HEK293T (cell line): ENCODE measurements at regions not wholly inside any gene's neighbourhood (a gene's known extent, or its start where the extent isn't known, plus 50 kb on each side); places are given as distances from the start of the nearest gene placed in this dataset.

Experiments
- ARNT ChIP-seq: fragments of 450-650 bp; IDR thresholded peaks from 2 replicates; pipeline ENCODE4 v1.6.1; 2017; ENCODE audit warnings: mild to moderate bottlenecking
- BHLHE40 ChIP-seq: fragments of 450-650 bp; IDR thresholded peaks from 2 replicates; pipeline ENCODE4 v1.6.1; 2016; ENCODE audit warnings: mild to moderate bottlenecking, moderate library complexity, borderline replicate concordance
- CTBP1 ChIP-seq: fragments of 450-650 bp; IDR thresholded peaks from 2 replicates; pipeline ENCODE4 v1.6.1; 2016; ENCODE audit warnings: borderline replicate concordance
- FOXA1 ChIP-seq: fragments of 450-650 bp; IDR thresholded peaks from 2 replicates; pipeline ENCODE4 v1.6.1; 2016; ENCODE audit warnings: mild to moderate bottlenecking
- FOXK2 ChIP-seq: fragments of 450-650 bp; IDR thresholded peaks from 2 replicates; pipeline ENCODE4 v1.6.1; 2016; ENCODE audit warnings: mild to moderate bottlenecking
- FOXM1 ChIP-seq: fragments of 450-650 bp; IDR thresholded peaks from 2 replicates; pipeline ENCODE4 v1.6.1; 2017; ENCODE audit warnings: mild to moderate bottlenecking, borderline replicate concordance
- HDGF ChIP-seq: fragments of 450-650 bp; IDR thresholded peaks from 2 replicates; pipeline ENCODE4 v1.6.1; 2017; ENCODE audit warnings: antibody characterized with exemption, borderline replicate concordance
- NFRKB ChIP-seq: fragments of 450-650 bp; IDR thresholded peaks from 2 replicates; pipeline ENCODE4 v1.6.1; 2016; ENCODE audit warnings: mild to moderate bottlenecking, moderate library complexity
- SP1 ChIP-seq: fragments of 450-650 bp; IDR thresholded peaks from 2 replicates; pipeline ENCODE4 v1.6.1; 2017
- SUZ12 ChIP-seq: fragments of 450-650 bp; IDR thresholded peaks from 2 replicates; pipeline ENCODE4 v1.6.1; 2016; ENCODE audit warnings: mild to moderate bottlenecking
- TARDBP ChIP-seq: fragments of 450-650 bp; IDR thresholded peaks from 2 replicates; pipeline ENCODE4 v1.6.1; 2016
- ZNF384 ChIP-seq: fragments of 450-650 bp; IDR thresholded peaks from 2 replicates; pipeline ENCODE4 v1.6.1; 2016
- TF ChIP-seq, protein P1 (sequence below): fragments of 450-650 bp; IDR thresholded peaks from 2 replicates; pipeline ENCODE4 v1.6.1; 2016

DNA sequence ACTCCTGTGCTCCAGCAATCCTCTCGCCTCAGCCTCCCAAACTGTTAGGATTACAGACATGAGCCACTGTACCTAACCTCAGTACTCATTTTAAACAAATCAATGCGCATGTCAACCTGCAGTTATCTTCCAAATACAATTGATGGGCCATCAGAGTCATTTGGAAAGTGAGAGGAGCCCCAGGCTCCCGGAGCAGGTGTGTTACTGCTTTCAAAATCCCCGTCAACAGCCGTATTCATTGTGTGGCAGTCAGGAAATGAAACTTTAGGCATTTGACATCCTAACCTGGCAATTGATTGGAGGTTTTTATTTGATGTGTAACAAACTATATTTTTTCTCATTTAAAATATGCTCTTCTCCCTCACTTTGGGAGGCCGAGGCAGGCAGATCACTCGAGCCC, 623.6 kb upstream of the TENM3 start:
- no peak for TF ChIP-seq ZNF384
- TF ChIP-seq BHLHE40: no peak
- TF ChIP-seq, protein P1, sequence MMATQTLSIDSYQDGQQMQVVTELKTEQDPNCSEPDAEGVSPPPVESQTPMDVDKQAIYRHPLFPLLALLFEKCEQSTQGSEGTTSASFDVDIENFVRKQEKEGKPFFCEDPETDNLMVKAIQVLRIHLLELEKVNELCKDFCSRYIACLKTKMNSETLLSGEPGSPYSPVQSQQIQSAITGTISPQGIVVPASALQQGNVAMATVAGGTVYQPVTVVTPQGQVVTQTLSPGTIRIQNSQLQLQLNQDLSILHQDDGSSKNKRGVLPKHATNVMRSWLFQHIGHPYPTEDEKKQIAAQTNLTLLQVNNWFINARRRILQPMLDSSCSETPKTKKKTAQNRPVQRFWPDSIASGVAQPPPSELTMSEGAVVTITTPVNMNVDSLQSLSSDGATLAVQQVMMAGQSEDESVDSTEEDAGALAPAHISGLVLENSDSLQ: no peak
- TF ChIP-seq TARDBP: no peak
- no peak for TF ChIP-seq FOXK2
- no peak for TF ChIP-seq FOXM1
- no peak for TF ChIP-seq SP1
- no peak for TF ChIP-seq CTBP1
- no peak for TF ChIP-seq NFRKB
- no peak for TF ChIP-seq SUZ12
- TF ChIP-seq HDGF: no peak
- no peak for TF ChIP-seq ARNT
- TF ChIP-seq FOXA1: no peak
